Neural cell (in vitro differentiated cells): ENCODE measurements at regions not wholly inside any gene's neighbourhood (a gene's known extent, or its start where the extent isn't known, plus 50 kb on each side); places are given as distances from the start of the nearest gene placed in this dataset.

Source experiments
- H2AFZ ChIP-seq: fragments of 200-600, 300-800 bp; sonication (generic), shearing (Covaris generic); 2 replicates; pipeline ENCODE4 v1.6.0; 2014; ENCODE audit warnings: low read depth, mild to moderate bottlenecking, antibody characterized with exemption, low read length, moderate library complexity
- H3F3A ChIP-seq: fragments of 200-600 bp; shearing (Covaris generic); 2 replicates; pipeline ENCODE4 v1.6.1; 2016; ENCODE audit warnings: mild to moderate bottlenecking, moderate library complexity, mixed read lengths, antibody characterized with exemption, low read length; ENCODE audit not compliant: insufficient read depth, poor library complexity, severe bottlenecking
- H3K27ac ChIP-seq: fragments of 200-600, 300-800 bp; sonication (generic), shearing (Covaris generic); 2 replicates; pipeline ENCODE4 v1.5.1; 2014; ENCODE audit warnings: mild to moderate bottlenecking, low read length, moderate library complexity
- H3K27me3 ChIP-seq: fragments of 300-800, 200-600 bp; sonication (generic), shearing (Covaris generic); 2 replicates; pipeline ENCODE4 v1.6.0; 2014; ENCODE audit warnings: mild to moderate bottlenecking, low read depth, low read length, moderate library complexity; ENCODE audit not compliant: insufficient read depth
- H3K36me3 ChIP-seq: fragments of 300-800, 200-600 bp; sonication (generic), shearing (Covaris generic); 2 replicates; pipeline ENCODE4 v1.5.1; 2014; ENCODE audit warnings: mild to moderate bottlenecking, antibody characterized with exemption, low read length, moderate library complexity; ENCODE audit not compliant: insufficient read depth
- H3K4me2 ChIP-seq: fragments of 300-800, 200-600 bp; sonication (generic), shearing (Covaris generic); 2 replicates; pipeline ENCODE4 v1.6.0; 2014; ENCODE audit warnings: mild to moderate bottlenecking, low read length
- H3K4me3 ChIP-seq: fragments of 300-800, 200-600 bp; sonication (generic), shearing (Covaris generic); 2 replicates; pipeline ENCODE4 v1.5.1; 2014; ENCODE audit warnings: mild to moderate bottlenecking, low read length, moderate library complexity
- H3K79me2 ChIP-seq: fragments of 200-600 bp; shearing (Covaris generic); replicated peaks from 2 replicates; pipeline ENCODE4 v1.6.0; 2014; ENCODE audit warnings: mild to moderate bottlenecking, low read length, moderate library complexity; ENCODE audit not compliant: insufficient read depth
- H3K9ac ChIP-seq: fragments of 300-800, 200-600 bp; sonication (generic), shearing (Covaris generic); 2 replicates; pipeline ENCODE4 v1.6.1; 2016; ENCODE audit warnings: mild to moderate bottlenecking, low read length, mixed read lengths
- H3K9me2 ChIP-seq: fragments of 200-600 bp; shearing (Covaris generic); 2 replicates; pipeline ENCODE4 v1.6.1; 2016; ENCODE audit warnings: mild to moderate bottlenecking, low read length, mixed read lengths; ENCODE audit not compliant: insufficient read depth
- H3K9me3 ChIP-seq: fragments of 200-600, 300-800 bp; sonication (generic), shearing (Covaris generic); 2 replicates; pipeline ENCODE4 v1.6.1; 2016; ENCODE audit warnings: mild to moderate bottlenecking, mixed run types, low read length, moderate library complexity, mixed read lengths
- H4K20me1 ChIP-seq: fragments of 200-600 bp; shearing (Covaris generic); 2 replicates; pipeline ENCODE4 v1.6.1; 2016; ENCODE audit warnings: mild to moderate bottlenecking, mixed run types; ENCODE audit not compliant: insufficient read depth
- CTCF ChIP-seq: fragments of 450-650 bp; IDR thresholded peaks from 2 replicates; pipeline ENCODE4 v1.5.1; 2014; ENCODE audit warnings: antibody characterized with exemption, mild to moderate bottlenecking, moderate library complexity; ENCODE audit not compliant: poor library complexity, severe bottlenecking
- EP300 ChIP-seq: fragments of 450-650 bp; conservative IDR thresholded peaks from 2 replicates; pipeline ENCODE4 v1.6.1; 2014; ENCODE audit warnings: antibody characterized with exemption, mild to moderate bottlenecking, moderate library complexity; ENCODE audit not compliant: poor library complexity, severe bottlenecking
- EZH2 ChIP-seq: fragments of 200-600, 300-800 bp; shearing (Covaris generic), sonication (generic); IDR thresholded peaks from 2 replicates; pipeline ENCODE4 v1.6.1; 2014; ENCODE audit warnings: antibody characterized with exemption, low read length, borderline replicate concordance, mild to moderate bottlenecking; ENCODE audit not compliant: insufficient read depth, poor library complexity, severe bottlenecking
- MXI1 ChIP-seq: fragments of 450-650 bp; conservative IDR thresholded peaks from 2 replicates; pipeline ENCODE4 v1.6.1; 2014; ENCODE audit warnings: antibody characterized with exemption, mild to moderate bottlenecking; ENCODE audit not compliant: poor library complexity, severe bottlenecking
- POLR2AphosphoS5 ChIP-seq: IDR thresholded peaks from 2 replicates; pipeline ENCODE4 v1.6.1; 2012
- RAD21 ChIP-seq: fragments of 450-650 bp; conservative IDR thresholded peaks from 2 replicates; pipeline ENCODE4 v1.6.1; 2014; ENCODE audit warnings: antibody characterized with exemption, mild to moderate bottlenecking, moderate library complexity
- SMC3 ChIP-seq: fragments of 450-650 bp; conservative IDR thresholded peaks from 2 replicates; pipeline ENCODE4 v1.6.1; 2014; ENCODE audit warnings: antibody characterized with exemption, mild to moderate bottlenecking, moderate library complexity; ENCODE audit not compliant: poor library complexity
- TAF1 ChIP-seq: IDR thresholded peaks from 2 replicates; pipeline ENCODE4 v1.6.1; 2012; ENCODE audit warnings: low read depth
- TF ChIP-seq, protein P1 (sequence below): IDR thresholded peaks from 2 replicates; pipeline ENCODE4 v1.6.1; 2012; ENCODE audit warnings: borderline replicate concordance

DNA sequence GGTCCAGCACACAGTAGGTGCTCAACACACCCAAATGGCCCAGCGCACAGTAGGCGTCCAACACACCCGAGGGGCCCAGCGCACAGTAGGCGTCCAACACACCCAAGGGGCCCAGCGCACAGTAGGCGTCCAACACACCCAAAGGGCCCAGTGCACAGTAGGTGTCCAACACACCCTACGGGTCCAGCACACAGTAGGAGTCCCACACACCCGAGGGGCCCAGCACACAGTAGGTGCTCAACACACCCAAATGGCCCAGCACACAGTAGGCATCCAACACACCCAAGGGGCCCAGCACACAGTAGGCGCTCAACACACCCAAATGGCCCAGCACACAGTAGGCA, 80.8 kb downstream of the FOXL3 start:
- no peak overlapping the region for H3K27ac ChIP-seq
- H3K79me2 ChIP-seq, result no peaks in the 10 kb centered on the region
- H3K9me3 ChIP-seq, result no peaks in the 10 kb centered on the region
- H3K36me3 ChIP-seq, result no peaks in the 10 kb centered on the region
- H4K20me1 ChIP-seq, result no peaks in the 10 kb centered on the region
- H3F3A ChIP-seq, result no peaks in the 10 kb centered on the region
- no peak overlapping the region for H3K4me3 ChIP-seq
- H3K9ac ChIP-seq, result no peak overlapping the region
- no peaks in the 10 kb centered on the region for H3K9me2 ChIP-seq
- H3K27me3 ChIP-seq, result no peaks in the 10 kb centered on the region
- no peak for TF ChIP-seq SMC3
- TF ChIP-seq MXI1, result no peak
- no peak for TF ChIP-seq EZH2
- no peak for TF ChIP-seq TAF1
- TF ChIP-seq EP300, result no peak
- TF ChIP-seq CTCF, result no peak
- no peak for TF ChIP-seq POLR2AphosphoS5
- no peak for TF ChIP-seq RAD21
- TF ChIP-seq, protein P1, sequence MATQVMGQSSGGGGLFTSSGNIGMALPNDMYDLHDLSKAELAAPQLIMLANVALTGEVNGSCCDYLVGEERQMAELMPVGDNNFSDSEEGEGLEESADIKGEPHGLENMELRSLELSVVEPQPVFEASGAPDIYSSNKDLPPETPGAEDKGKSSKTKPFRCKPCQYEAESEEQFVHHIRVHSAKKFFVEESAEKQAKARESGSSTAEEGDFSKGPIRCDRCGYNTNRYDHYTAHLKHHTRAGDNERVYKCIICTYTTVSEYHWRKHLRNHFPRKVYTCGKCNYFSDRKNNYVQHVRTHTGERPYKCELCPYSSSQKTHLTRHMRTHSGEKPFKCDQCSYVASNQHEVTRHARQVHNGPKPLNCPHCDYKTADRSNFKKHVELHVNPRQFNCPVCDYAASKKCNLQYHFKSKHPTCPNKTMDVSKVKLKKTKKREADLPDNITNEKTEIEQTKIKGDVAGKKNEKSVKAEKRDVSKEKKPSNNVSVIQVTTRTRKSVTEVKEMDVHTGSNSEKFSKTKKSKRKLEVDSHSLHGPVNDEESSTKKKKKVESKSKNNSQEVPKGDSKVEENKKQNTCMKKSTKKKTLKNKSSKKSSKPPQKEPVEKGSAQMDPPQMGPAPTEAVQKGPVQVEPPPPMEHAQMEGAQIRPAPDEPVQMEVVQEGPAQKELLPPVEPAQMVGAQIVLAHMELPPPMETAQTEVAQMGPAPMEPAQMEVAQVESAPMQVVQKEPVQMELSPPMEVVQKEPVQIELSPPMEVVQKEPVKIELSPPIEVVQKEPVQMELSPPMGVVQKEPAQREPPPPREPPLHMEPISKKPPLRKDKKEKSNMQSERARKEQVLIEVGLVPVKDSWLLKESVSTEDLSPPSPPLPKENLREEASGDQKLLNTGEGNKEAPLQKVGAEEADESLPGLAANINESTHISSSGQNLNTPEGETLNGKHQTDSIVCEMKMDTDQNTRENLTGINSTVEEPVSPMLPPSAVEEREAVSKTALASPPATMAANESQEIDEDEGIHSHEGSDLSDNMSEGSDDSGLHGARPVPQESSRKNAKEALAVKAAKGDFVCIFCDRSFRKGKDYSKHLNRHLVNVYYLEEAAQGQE, result no peak
- no peak overlapping the region for H2AFZ ChIP-seq
- no peak overlapping the region for H3K4me2 ChIP-seq

GRCh38 chr7:371119-371778, 81.3 kb downstream of the FOXL3 start:
- Histone ChIP-seq H3K9me2 (no peaks in the 10 kb centered on the region), H3K27me3 (no peaks in the 10 kb centered on the region), H3K36me3 (no peaks in the 10 kb centered on the region), H3F3A (no peaks in the 10 kb centered on the region), H3K4me3 (no peak overlapping the region), H4K20me1 (no peaks in the 10 kb centered on the region), H3K9me3 (no peaks in the 10 kb centered on the region), H3K79me2 (no peaks in the 10 kb centered on the region), H3K27ac (no peak overlapping the region), H3K4me2 (no peak overlapping the region), H2AFZ (no peak overlapping the region), H3K9ac (no peak overlapping the region)
- no peak for TF ChIP-seq EP300
- TF ChIP-seq EZH2, result no peak
- TF ChIP-seq TAF1, result no peak
